GF-D8 (cell line): ENCODE measurements at regions not wholly inside any gene's neighbourhood (a gene's known extent, or its start where the extent isn't known, plus 50 kb on each side); places are given as distances from the start of the nearest gene placed in this dataset.
"Not testable (repeated sequence)": the region's sequence is repeated elsewhere in the genome, so short reads cannot be mapped to it uniquely, and the experiment has no call there.

ENCODE experiments used
- DNase-seq: peaks from one replicate; lab custom pipeline; 2025; lab: John Stamatoyannopoulos, UW

DNA sequence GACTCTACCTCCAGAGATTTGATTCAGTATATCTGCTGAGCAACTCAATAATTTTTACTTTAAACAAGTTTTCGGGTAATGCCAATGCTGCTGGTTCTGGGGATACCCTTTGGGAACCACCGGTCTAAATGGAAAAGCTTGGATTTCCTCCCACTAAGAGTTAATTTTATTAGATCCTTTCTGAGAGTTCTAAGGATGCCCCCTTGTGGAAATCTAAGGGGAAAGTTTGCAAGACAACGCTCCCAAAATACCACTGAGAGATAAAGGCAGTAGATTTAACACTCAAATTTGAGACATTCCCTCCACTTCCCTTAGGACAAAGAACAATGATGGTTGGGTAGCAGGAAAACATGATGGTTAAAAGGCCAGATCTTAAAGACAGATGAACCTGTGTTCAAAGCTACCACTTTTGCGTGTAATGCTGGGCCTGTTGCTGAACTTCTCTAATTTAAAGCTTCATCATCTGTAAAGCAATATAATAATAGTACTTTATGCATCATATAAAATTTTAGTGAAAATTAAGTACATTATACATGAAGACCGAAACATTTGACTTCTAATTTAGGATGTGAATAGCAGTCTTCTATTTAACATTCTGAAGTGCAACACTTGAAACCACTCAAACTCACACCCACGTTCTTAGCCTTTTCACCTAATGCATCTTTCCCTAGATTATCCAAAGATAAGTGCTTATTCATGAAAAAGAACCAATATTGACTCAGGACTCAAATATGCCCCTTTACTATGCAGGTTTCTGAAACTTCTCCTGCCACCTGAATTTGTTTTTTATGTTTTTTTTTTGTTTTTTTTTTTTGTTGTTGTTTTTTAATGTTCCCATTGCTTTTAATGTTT lies 110.1 kb upstream of the LUZP2 start:
- no peak for DNase-seq

DNA sequence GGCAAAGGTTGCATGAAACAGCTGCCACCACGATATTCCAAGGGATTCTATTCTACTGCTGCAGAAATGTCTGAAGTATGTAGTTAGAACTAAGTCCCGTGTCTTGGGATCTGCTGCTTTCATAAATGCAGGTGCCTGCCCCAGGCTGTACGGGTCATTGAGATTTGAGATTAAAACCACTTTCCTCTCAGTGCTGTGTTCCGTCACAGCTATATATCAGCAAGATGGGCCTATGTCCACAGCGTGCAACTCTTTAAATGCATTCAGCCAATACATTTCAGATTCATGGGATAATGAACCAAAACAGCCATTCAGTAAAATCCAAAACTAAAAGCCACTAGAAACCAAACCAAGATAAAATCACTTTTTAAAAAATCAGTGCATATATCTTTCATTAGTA lies 107.3 kb upstream of the LUZP2 start:
- no peak for DNase-seq

GRCh38 chr11:24390016-24390415 lies 106.8 kb upstream of the LUZP2 start:
- no peak for DNase-seq

- DNase-seq, result no peak
These were observed 106.1 kb upstream of the LUZP2 start for GRCh38 chr11:24390762-24391161.

- no peak for DNase-seq
These were observed 105.7 kb upstream of the LUZP2 start for GRCh38 chr11:24391167-24391566.

- DNase-seq, result no peak
These were observed 96.7 kb upstream of the LUZP2 start for GRCh38 chr11:24400059-24400665.

GRCh38 chr11:24406389-24406788 lies 90.5 kb upstream of the LUZP2 start:
- DNase-seq, result no peak

- no peak for DNase-seq
These were observed 89.9 kb upstream of the LUZP2 start for GRCh38 chr11:24406980-24407379.

DNA sequence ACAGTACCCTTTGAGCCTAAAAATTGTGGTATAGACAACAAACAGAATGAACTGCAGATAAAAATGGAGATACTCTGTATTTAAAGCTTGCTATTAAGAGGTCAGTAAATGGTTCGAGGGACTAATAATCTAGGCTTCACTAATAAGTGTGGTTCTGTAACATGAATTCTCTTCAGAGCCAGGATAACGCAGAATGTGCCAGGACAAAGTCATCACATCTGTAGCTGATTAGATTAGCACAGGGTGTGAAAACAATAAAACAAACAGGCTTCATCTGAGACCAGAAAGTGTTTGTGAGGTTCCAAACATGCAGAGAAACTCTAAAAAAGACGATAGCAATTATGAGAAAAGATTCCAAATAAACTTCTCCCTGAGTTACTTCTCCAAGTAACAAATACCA lies 89.1 kb upstream of the LUZP2 start:
- DNase-seq, result no peak

GRCh38 chr11:24408202-24408601 lies 88.7 kb upstream of the LUZP2 start:
- no peak for DNase-seq

DNA sequence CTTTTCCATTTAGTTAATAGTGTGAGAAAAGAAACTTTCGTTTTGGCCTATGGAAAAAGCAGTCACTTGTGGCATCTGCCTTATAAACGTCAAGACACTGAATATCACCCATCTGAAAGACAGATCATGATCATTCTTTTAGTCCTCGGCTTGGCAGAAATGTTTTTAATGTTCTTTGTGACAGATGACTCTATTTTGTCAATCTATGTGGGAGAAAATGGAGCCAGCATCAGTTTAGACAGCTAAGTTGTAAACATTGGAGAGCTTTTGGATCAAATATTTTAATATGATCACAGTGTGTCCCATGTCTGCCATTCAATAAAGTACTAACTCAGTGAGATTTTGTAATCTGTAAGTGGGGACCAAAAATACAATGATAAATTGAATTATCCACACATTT lies 85.1 kb upstream of the LUZP2 start:
- DNase-seq, result no peak

GRCh38 chr11:24412722-24413121 lies 84.1 kb upstream of the LUZP2 start:
- DNase-seq, result no peak

- no peak for DNase-seq
These were observed 83.5 kb upstream of the LUZP2 start for GRCh38 chr11:24413391-24413790.

- DNase-seq, result not testable (repeated sequence)
These were observed 80.8 kb upstream of the LUZP2 start for GRCh38 chr11:24415955-24416636.

DNA sequence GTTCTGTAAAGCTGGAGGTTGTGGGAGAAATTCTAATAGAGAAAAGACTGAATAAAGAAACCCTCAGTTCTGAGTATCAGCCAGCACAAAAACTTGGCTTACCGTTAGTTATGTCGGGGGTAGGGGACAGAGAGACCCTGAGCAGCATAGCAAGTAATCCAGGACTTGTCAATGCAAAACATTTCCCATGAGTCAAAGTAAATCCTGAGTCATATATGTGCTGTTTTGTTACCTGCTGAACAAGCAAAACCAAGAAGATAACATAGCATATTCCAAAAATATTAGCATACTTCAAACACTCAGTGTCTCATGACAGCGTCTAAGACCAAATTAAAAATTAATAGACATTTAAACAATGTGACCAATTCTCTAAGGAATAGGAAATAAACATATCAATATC lies 75.1 kb upstream of the LUZP2 start:
- no peak for DNase-seq

DNA sequence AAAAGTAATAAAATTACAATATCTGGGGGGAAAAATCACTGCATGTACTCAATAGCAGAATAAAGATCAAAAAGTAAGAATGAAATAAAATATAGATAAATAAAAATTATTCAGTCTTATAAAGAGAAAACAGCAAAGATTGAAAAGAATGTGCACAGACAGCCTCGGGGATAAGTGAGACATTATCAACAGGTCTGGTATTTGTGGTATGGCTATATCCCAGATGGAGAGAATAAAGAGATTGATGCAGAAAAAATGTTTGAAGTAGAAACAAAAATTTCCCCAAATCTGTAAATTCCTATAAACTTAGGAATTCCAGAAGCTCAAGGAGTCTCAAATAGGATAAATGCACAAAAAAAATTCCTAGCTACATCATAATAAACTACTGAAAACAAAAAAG lies 74.5 kb upstream of the LUZP2 start:
- DNase-seq, result no peak

DNA sequence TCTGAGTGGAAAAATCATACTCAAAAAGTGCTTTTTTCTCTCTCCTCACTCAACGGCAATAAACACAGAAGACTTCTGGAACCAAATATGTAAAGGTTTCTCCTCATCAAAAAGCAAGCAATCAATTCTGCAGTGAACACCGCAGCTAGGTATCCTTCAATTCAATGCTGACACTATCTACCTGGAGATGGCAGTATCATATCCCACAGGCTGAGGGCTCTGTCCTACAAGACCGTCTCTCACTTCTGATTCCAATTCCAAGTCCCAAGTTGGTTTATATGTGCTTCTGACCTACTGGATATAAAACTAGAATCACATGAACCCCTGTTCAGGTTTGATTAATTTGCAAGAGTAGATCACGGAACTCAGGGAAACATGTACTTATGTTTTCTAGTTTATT lies 59.7 kb upstream of the LUZP2 start:
- no peak for DNase-seq
